Panc1 (cell line): ENCODE measurements at regions not wholly inside any gene's neighbourhood (a gene's known extent, or its start where the extent isn't known, plus 50 kb on each side); places are given as distances from the start of the nearest gene placed in this dataset.

Source experiments
- CTCF ChIP-seq: fragments of 450-650 bp; IDR thresholded peaks from 2 replicates; pipeline ENCODE4 v1.5.1; 2017; ENCODE audit warnings: mild to moderate bottlenecking
- POLR2AphosphoS5 ChIP-seq: IDR thresholded peaks from 2 replicates; pipeline ENCODE4 v1.6.1; 2012; ENCODE audit warnings: mild to moderate bottlenecking, low read depth, low read length, moderate library complexity
- TCF7L2 ChIP-seq: IDR thresholded peaks from 2 replicates; pipeline ENCODE4 v1.6.1; 2011; ENCODE audit warnings: mild to moderate bottlenecking, low read depth, low read length, inconsistent platforms
- TF ChIP-seq, protein P1 (sequence below), 2 experiments: IDR thresholded peaks; 2 replicates each; pipeline ENCODE4 v1.6.1; 2011 to 2012; ENCODE audit warnings: low read depth in 2 of 2, control low read depth in 1 of 2, low read length in 1 of 2, mild to moderate bottlenecking in 1 of 2, moderate library complexity in 1 of 2; ENCODE audit not compliant: insufficient read depth in 1 of 2

DNA sequence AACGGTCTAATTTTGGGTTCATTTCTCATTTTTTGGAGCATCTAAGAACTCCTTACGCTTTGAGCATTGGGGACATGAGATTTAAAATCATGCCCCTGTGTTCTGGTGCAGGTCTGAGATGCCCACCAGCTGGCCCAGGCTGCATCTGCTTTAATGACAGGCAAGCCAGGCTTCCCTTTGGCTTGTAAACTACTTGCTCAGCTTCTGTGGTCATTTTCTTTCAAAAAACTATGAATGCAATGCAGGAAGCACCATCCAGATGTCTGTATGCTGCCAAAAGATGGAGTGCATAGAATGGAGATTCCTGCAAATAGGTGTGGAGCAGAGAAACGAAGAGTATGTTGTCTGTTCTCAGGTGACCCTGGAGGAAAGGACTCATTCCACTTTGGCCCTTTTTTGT, 399.9 kb upstream of the ADAMTSL1 start:
- no peak for TF ChIP-seq CTCF
- TF ChIP-seq, protein P1, sequence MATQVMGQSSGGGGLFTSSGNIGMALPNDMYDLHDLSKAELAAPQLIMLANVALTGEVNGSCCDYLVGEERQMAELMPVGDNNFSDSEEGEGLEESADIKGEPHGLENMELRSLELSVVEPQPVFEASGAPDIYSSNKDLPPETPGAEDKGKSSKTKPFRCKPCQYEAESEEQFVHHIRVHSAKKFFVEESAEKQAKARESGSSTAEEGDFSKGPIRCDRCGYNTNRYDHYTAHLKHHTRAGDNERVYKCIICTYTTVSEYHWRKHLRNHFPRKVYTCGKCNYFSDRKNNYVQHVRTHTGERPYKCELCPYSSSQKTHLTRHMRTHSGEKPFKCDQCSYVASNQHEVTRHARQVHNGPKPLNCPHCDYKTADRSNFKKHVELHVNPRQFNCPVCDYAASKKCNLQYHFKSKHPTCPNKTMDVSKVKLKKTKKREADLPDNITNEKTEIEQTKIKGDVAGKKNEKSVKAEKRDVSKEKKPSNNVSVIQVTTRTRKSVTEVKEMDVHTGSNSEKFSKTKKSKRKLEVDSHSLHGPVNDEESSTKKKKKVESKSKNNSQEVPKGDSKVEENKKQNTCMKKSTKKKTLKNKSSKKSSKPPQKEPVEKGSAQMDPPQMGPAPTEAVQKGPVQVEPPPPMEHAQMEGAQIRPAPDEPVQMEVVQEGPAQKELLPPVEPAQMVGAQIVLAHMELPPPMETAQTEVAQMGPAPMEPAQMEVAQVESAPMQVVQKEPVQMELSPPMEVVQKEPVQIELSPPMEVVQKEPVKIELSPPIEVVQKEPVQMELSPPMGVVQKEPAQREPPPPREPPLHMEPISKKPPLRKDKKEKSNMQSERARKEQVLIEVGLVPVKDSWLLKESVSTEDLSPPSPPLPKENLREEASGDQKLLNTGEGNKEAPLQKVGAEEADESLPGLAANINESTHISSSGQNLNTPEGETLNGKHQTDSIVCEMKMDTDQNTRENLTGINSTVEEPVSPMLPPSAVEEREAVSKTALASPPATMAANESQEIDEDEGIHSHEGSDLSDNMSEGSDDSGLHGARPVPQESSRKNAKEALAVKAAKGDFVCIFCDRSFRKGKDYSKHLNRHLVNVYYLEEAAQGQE (IDR thresholded peaks at IDR 0.05; ENCODE audit: insufficient read depth in 1 of 2, low read depth in 2 of 2, low read length in 1 of 2): no peak
- no peak for TF ChIP-seq TCF7L2
- TF ChIP-seq POLR2AphosphoS5: no peak
